Ovary (tissue), 3 donors: ENCODE measurements at regions not wholly inside any gene's neighbourhood (a gene's known extent, or its start where the extent isn't known, plus 50 kb on each side); places are given as distances from the start of the nearest gene placed in this dataset.

Experiments used
- CTCF ChIP-seq, 3 donors: fragments of 450-650 bp in 2 of 3; fragments of 200-600 bp in 1 of 3; IDR thresholded peaks; one replicate each; pipeline versions ENCODE4 v1.5.1 to v1.8.0; 2016 to 2022; ENCODE audit warnings: antibody characterized with exemption in 3 of 3, mild to moderate bottlenecking in 1 of 3
- EP300 ChIP-seq: sonication (generic); formaldehyde crosslinking; IDR thresholded peaks from one replicate; pipeline ENCODE4 v1.6.1; 2017; ENCODE audit warnings: antibody characterized with exemption
- POLR2A ChIP-seq: fragments of 450-650 bp; IDR thresholded peaks from one replicate; pipeline ENCODE4 v1.6.1; 2017; ENCODE audit warnings: antibody characterized with exemption, mild to moderate bottlenecking, moderate library complexity
- donor health status: DM: no; HTN: no; CAD: no.

DNA sequence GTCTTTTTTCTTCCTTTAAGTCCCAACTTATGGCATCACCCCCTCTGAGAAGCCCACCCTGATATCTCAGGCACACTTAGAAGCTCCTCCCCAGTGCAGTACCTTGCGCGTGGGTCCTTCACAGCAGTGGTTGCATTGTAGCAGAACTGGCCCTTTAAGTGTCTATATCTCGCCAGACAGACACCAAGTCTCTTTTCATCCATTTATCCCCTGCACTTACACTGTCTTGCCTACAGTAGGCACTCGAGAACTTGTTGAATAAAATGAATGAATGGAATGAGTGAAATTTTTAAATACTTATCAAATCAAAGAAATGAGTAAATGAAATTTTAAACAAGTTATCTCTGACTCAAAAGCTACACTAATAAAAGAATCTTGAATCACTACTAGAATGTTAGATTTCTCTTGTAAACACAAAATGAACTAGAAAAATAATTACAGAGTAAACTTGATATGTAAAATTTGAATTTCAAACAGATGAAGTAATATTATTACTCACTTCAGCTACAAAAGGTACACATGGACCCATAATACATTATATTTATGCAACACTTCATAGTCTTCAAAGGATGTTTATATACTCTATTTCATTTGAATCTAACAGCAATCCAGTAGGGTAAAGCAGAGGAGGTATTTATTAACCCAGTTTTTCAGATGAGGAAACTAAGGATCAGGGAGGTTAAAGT lies 54.7 kb upstream of the MAN1A2 start:
- TF ChIP-seq CTCF (IDR thresholded peaks at IDR 0.05), result no peak
- TF ChIP-seq POLR2A, result no peak
- no peak for TF ChIP-seq EP300
